ENCODE measurements at regions not wholly inside any gene's neighbourhood (a gene's known extent, or its start where the extent isn't known, plus 50 kb on each side); places are given as distances from the start of the nearest gene placed in this dataset.

DNA sequence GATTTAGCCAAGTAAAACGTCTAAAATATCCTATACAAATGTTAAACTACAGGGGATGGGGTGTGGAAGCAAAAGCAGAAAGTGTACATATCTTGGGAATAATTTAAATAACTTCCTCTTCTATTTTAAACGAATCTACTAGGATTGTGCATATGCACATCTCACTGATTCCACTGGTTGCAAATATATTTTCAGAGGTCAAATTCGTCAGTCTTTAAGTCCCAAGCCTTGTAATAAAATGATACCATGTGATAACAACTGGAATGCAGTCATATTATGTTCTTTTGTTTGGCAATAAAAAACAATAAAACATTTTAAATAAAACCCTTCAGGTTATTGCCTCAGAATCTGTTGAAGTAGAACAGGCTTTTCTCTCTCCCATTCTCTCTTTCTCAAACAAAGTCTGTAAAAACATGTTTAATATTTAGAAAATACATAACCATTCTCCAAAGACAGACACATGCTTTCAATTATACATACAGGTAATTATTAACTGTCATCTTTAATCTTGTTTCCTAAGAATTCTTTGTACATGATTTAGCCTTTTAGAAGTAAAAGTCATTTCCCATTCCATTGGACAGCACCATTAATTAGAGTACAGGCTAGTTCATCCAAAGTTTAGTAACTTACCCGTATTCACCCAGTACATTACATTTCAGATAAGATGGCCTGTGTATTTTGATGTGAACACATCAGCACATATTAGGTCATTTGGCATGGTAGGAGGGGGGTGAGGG lies 421.1 kb downstream of the PCDH7 start:
- no peak for TF ChIP-seq POLR2A (IDR thresholded peaks at IDR 0.05)
- TF ChIP-seq, protein P1, sequence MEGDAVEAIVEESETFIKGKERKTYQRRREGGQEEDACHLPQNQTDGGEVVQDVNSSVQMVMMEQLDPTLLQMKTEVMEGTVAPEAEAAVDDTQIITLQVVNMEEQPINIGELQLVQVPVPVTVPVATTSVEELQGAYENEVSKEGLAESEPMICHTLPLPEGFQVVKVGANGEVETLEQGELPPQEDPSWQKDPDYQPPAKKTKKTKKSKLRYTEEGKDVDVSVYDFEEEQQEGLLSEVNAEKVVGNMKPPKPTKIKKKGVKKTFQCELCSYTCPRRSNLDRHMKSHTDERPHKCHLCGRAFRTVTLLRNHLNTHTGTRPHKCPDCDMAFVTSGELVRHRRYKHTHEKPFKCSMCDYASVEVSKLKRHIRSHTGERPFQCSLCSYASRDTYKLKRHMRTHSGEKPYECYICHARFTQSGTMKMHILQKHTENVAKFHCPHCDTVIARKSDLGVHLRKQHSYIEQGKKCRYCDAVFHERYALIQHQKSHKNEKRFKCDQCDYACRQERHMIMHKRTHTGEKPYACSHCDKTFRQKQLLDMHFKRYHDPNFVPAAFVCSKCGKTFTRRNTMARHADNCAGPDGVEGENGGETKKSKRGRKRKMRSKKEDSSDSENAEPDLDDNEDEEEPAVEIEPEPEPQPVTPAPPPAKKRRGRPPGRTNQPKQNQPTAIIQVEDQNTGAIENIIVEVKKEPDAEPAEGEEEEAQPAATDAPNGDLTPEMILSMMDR (IDR thresholded peaks at IDR 0.05): no peak
- Histone ChIP-seq H3K4me3 (no peak overlapping the region), H3K9me3 (no peaks in the 10 kb centered on the region), H3K27ac (no peak overlapping the region), H3K4me1 (no peaks in the 10 kb centered on the region), H3K27me3 (no peaks in the 10 kb centered on the region), H3K36me3 (ENCODE audit: low read depth, missing control alignments) (no peaks in the 10 kb centered on the region)
- intact Hi-C loops (cut with DNase I; ENCODE audit: low total_unique reads): no loop called here
- WGBS, 2 donors: 56 to 58% methylated on average over 4 of the region's 4 CpGs
- DNase-seq: no peak

DNA sequence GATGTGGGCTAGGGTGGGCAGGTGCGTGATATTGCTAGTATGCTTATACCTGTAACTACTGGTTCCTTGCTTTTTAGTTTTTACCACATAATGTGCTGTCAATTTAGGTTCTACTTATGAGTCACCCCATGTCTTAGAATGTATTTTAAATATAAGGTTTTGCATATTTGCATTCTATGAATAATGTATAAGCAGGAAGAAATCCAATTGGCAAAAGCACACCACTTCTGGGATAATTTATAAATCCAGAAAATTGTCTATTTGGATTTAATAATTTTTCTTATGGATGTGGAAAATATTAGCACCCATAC lies 421.6 kb downstream of the PCDH7 start:
- intact Hi-C loops (cut with DNase I; ENCODE audit: low total_unique reads): no loop called here

DNA sequence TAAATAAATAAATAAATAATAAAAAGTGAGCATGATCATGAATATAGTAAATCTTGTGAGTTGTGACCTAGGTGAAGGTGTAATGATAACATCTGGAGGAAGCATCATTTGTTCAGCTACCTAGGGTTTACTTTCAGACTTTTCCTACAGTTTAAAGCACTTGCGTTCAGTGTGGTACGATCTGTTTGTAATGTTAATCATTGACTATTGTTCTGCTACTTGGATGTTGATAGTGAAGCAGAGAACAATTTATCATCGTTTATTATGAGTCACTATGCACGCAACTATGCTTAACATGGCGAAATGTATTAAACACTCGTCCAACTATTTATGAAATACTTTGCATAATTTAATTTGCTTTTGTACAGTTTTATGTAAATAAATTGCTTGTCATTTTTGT lies 426.2 kb downstream of the PCDH7 start:
- intact Hi-C loops (cut with DNase I; ENCODE audit: low total_unique reads): no loop called here
- 86 to 91% methylated on average over 6 of the region's 6 CpGs for WGBS, 2 donors
- no peaks in the 10 kb centered on the region for H3K27me3 ChIP-seq
- no peaks in the 10 kb centered on the region for H3K9me3 ChIP-seq
- no peaks in the 10 kb centered on the region for H3K36me3 ChIP-seq (ENCODE audit: low read depth, missing control alignments)
- H3K4me1 ChIP-seq: no peaks in the 10 kb centered on the region
- no peak overlapping the region for H3K4me3 ChIP-seq
- no peak overlapping the region for H3K27ac ChIP-seq
- no peak for DNase-seq
- TF ChIP-seq, protein P1 (IDR thresholded peaks at IDR 0.05): no peak
- TF ChIP-seq POLR2A (IDR thresholded peaks at IDR 0.05): no peak

More for the DNA sequence above, 421.6 kb downstream of the PCDH7 start:
- 100% methylated on average over 1 of the region's 1 CpG for WGBS, 2 donors
- no peak for TF ChIP-seq POLR2A (IDR thresholded peaks at IDR 0.05)
- TF ChIP-seq, protein P1 (IDR thresholded peaks at IDR 0.05): no peak
- Histone ChIP-seq H3K36me3 (ENCODE audit: low read depth, missing control alignments) (no peaks in the 10 kb centered on the region), H3K4me3 (no peak overlapping the region), H3K9me3 (no peaks in the 10 kb centered on the region), H3K27me3 (no peaks in the 10 kb centered on the region), H3K4me1 (no peaks in the 10 kb centered on the region), H3K27ac (no peak overlapping the region)
- no peak for DNase-seq

- intact Hi-C loops (cut with DNase I; ENCODE audit: low total_unique reads): no loop called here
- H3K36me3 ChIP-seq (ENCODE audit: low read depth, missing control alignments): no peaks in the 10 kb centered on the region
- no peaks in the 10 kb centered on the region for H3K9me3 ChIP-seq
- no peak overlapping the region for H3K4me3 ChIP-seq
- no peaks in the 10 kb centered on the region for H3K27me3 ChIP-seq
- TF ChIP-seq POLR2A (IDR thresholded peaks at IDR 0.05): no peak
- TF ChIP-seq, protein P1 (IDR thresholded peaks at IDR 0.05): no peak
- no peaks in the 10 kb centered on the region for H3K4me1 ChIP-seq
- no peak overlapping the region for H3K27ac ChIP-seq
- 57 to 67% methylated on average over 1 of the region's 1 CpG for whole genome bisulfite sequencing, 2 donors
- no peak for DNase-seq
These were observed 428.8 kb downstream of the PCDH7 start for GRCh38 chr4:31148990-31149389.

- no peaks in the 10 kb centered on the region for H3K9me3 ChIP-seq
- no peaks in the 10 kb centered on the region for H3K4me1 ChIP-seq
- H3K27ac ChIP-seq: no peak overlapping the region
- no peaks in the 10 kb centered on the region for H3K36me3 ChIP-seq (ENCODE audit: low read depth, missing control alignments)
- 80 to 93% methylated on average over 1 of the region's 1 CpG for WGBS, 2 donors
- no peak overlapping the region for H3K4me3 ChIP-seq
- intact Hi-C loops (cut with DNase I; ENCODE audit: low total_unique reads): no loop called here
- DNase-seq: no peak
- no peak for TF ChIP-seq POLR2A (IDR thresholded peaks at IDR 0.05)
- TF ChIP-seq, protein P1 (IDR thresholded peaks at IDR 0.05): no peak
- no peaks in the 10 kb centered on the region for H3K27me3 ChIP-seq
These were observed 436.1 kb downstream of the PCDH7 start for GRCh38 chr4:31156221-31156620.
